ENCODE measurements at regions not wholly inside any gene's neighbourhood (a gene's known extent, or its start where the extent isn't known, plus 50 kb on each side); places are given as distances from the start of the nearest gene placed in this dataset.

DNA sequence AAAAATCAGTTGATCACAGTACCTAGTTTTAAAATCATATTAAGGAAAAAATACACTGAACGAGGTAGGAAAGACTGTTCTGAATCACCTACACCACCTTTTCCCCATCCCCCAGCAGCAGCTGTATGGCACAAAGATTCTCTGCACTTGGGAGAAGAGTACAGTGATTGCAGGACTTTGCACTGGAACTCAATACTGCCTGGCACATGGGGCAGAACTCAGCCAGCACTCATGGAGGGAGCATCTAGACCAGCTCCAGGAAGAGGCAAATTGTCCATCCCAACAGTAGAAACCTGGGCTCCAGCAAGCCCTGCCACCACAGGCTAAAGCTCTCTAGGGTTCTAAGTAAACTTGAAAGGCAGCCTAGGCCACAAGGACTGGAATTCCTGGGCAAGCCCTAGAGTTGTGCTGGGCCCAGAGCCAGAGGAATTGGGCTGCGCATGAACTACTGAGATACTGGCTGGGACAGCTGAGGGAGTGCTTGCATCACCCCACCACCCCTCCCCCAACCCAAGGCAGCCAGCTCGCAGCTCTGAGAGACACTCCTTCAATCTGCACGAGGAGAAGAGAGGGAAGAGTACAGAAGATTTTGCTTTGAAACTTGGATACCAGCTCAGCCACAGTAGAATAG lies 654.4 kb upstream of the CDH6 start:
- CTCF ChIA-PET = no interaction called here
- no peak for TF ChIP-seq CTCF (conservative IDR thresholded peaks at IDR 0.05; ENCODE audit: low read depth)
- no peak overlapping the region for H3K27ac ChIP-seq
- POLR2A ChIA-PET (ENCODE audit: low non-redundant PET) = no interaction called here
- DNase-seq (ENCODE audit: low spot score) = peak; percentile 1

GRCh38 chr5:30525353-30525752 lies 668.1 kb upstream of the CDH6 start:
- no peak for TF ChIP-seq CTCF (conservative IDR thresholded peaks at IDR 0.05; ENCODE audit: low read depth)
- POLR2A ChIA-PET (ENCODE audit: low non-redundant PET) = no interaction called here

GRCh38 chr5:30524428-30524827 lies 669.1 kb upstream of the CDH6 start:
- POLR2A ChIA-PET (ENCODE audit: low non-redundant PET) = no interaction called here
- DNase-seq (ENCODE audit: low spot score) = no peak
- H3K27ac ChIP-seq = no peak overlapping the region
- CTCF ChIA-PET = no interaction called here
- TF ChIP-seq CTCF (conservative IDR thresholded peaks at IDR 0.05; ENCODE audit: low read depth) = no peak

More at GRCh38 chr5:30525353-30525752, 668.1 kb upstream of the CDH6 start:
- CTCF ChIA-PET = no interaction called here
- DNase-seq (ENCODE audit: low spot score) = no peak
- no peak overlapping the region for H3K27ac ChIP-seq

DNA sequence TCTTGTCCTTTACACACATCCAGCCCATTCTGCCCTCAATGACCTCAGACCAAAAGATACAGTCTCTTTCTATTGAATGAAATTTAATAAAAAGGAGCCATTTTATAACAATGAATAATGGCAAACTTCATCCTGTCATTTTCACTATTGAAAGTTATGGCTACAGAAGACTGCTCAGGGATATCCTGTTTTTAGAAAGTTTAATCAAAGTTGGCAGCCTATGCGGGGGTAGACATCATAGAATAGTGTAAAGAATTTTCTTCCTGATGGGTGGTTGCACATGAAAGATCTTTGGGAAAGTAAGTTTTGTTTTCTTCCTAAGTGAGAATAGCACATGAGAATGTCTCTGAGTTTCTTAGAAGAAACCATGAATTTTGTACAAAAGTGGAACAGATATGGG lies 670.4 kb upstream of the CDH6 start:
- H3K27ac ChIP-seq = no peak overlapping the region
- no peak for TF ChIP-seq CTCF (conservative IDR thresholded peaks at IDR 0.05; ENCODE audit: low read depth)
- POLR2A ChIA-PET (ENCODE audit: low non-redundant PET) = no interaction called here
- CTCF ChIA-PET = no interaction called here
- no peak for DNase-seq (ENCODE audit: low spot score)

DNA sequence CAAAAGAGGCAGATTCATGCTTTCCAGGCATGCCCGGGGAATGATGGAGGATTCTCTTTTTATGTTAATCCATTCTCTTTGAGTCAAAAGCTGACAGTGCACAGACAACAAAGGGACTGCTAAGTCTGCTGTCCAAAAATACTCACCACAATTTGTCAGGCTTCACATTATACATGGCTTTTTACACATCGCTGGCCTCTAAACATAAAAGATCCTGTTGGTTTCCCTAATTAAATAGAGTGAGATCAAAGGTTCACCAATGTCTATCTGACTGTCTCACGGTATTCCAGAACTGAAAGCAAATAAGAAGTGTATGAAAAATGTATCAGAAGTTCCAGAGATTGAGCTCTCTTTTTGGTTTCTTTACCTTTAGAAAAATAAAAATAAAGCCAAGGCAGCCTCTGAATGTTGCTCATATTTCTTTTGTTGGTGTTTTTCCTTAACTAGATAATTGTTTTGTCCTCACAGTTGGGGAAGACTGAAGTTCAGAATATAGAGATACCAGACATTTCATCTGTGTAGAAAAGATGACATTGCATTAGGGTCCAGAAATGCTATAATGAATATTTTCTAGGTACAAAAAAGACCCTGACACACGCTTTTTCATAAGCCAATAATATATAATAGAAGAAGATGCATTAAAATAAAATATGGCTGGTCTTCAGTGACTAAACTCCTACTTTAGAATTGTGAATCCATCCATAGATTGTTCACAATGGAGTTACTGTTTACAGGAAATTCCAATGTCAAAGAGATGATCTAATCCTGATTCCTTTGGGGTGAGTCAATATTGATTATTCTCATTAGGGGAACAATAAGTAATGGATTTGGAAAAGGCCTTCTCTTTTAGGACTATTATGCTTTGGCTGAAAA lies 688.2 kb upstream of the CDH6 start:
- no peak overlapping the region for H3K27ac ChIP-seq
- POLR2A ChIA-PET (ENCODE audit: low non-redundant PET) = no interaction called here
- CTCF ChIA-PET = interaction anchor here (0.7 kb wide), 1 partner anchor 434 kb away, joined by 3 read pairs; no protein-coding TSS in a partner anchor
- TF ChIP-seq CTCF (conservative IDR thresholded peaks at IDR 0.05; ENCODE audit: low read depth) = no peak
- DNase-seq (ENCODE audit: low spot score) = peak; percentile 53

- no peak overlapping the region for H3K27ac ChIP-seq
- TF ChIP-seq CTCF (conservative IDR thresholded peaks at IDR 0.05; ENCODE audit: low read depth) = no peak
- peak; percentile 13 for DNase-seq (ENCODE audit: low spot score)
- POLR2A ChIA-PET (ENCODE audit: low non-redundant PET) = no interaction called here
- CTCF ChIA-PET = no interaction called here
These were observed 691.2 kb upstream of the CDH6 start for GRCh38 chr5:30502277-30502676.
